H1 (cell line): ENCODE measurements at regions not wholly inside any gene's neighbourhood (a gene's known extent, or its start where the extent isn't known, plus 50 kb on each side); places are given as distances from the start of the nearest gene placed in this dataset.

Experiments
- BCL11A ChIP-seq, 2 experiments: IDR thresholded peaks; one replicate each; pipeline ENCODE4 v1.6.1; 2011; ENCODE audit warnings: low read depth in 2 of 2, low read length in 2 of 2, mild to moderate bottlenecking in 2 of 2
- CBX5 ChIP-seq: fragments of 300-800, 300-1000 bp; sonication (generic); IDR thresholded peaks from 2 replicates; pipeline ENCODE4 v1.7.1; 2016; ENCODE audit warnings: antibody characterized with exemption, low read length, low read depth
- CHD1 ChIP-seq: IDR thresholded peaks from 2 replicates; pipeline ENCODE4 v1.6.1; 2012; ENCODE audit warnings: low read depth, low read length, improper control_type of control experiment
- CHD2 ChIP-seq: IDR thresholded peaks from 2 replicates; pipeline ENCODE4 v1.6.1; 2012; ENCODE audit warnings: low read length, improper control_type of control experiment
- NANOG ChIP-seq: IDR thresholded peaks from 2 replicates; pipeline ENCODE4 v1.6.1; 2011; ENCODE audit warnings: low read length, low read depth, mild to moderate bottlenecking, inconsistent platforms; ENCODE audit not compliant: insufficient read depth, poor library complexity, severe bottlenecking
- SRF ChIP-seq: IDR thresholded peaks from 2 replicates; pipeline ENCODE4 v1.6.1; 2011; ENCODE audit warnings: mild to moderate bottlenecking, low read depth, low read length, moderate library complexity
- USF2 ChIP-seq: IDR thresholded peaks from 2 replicates; pipeline ENCODE4 v1.6.1; 2011; ENCODE audit warnings: low read length, improper control_type of control experiment
- TF ChIP-seq, protein P1 (sequence below): IDR thresholded peaks from 2 replicates; pipeline ENCODE4 v1.6.1; 2012; ENCODE audit warnings: inconsistent platforms

GRCh38 chr7:26036092-26036491 is 115.9 kb upstream of the NFE2L3 start (continued):
- no peak for TF ChIP-seq CBX5
- no peak for TF ChIP-seq BCL11A (IDR thresholded peaks at IDR 0.05; ENCODE audit: low read depth in 2 of 2, low read length in 2 of 2)
- no peak for TF ChIP-seq SRF
- no peak for TF ChIP-seq USF2
- TF ChIP-seq CHD1 = no peak
- no peak for TF ChIP-seq CHD2
- TF ChIP-seq, protein P1, sequence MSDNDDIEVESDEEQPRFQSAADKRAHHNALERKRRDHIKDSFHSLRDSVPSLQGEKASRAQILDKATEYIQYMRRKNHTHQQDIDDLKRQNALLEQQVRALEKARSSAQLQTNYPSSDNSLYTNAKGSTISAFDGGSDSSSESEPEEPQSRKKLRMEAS = no peak
- TF ChIP-seq NANOG = no peak
